ENCODE measurements at regions not wholly inside any gene's neighbourhood (a gene's known extent, or its start where the extent isn't known, plus 50 kb on each side); places are given as distances from the start of the nearest gene placed in this dataset.

GRCh38 chr9:115378241-115378640 is 260.3 kb upstream of the TNC start:
- Mint-ChIP-seq H3K9me3 (peaks cover 34% of the 10 kb centered on the region), H3K27ac (no peak overlapping the region), H3K27me3 (ENCODE audit: insufficient read depth) (no peaks in the 10 kb centered on the region), H3K36me3 (ENCODE audit: low read depth) (peaks cover 21% of the 10 kb centered on the region), H3K4me1 (peaks cover 4% of the 10 kb centered on the region), H3K4me3 (no peak overlapping the region)
- 91 to 100% methylated on average over 3 of the region's 3 CpGs for WGBS, 2 experiments (ENCODE audit: insufficient coverage in 1 of 2, insufficient read length in 1 of 2)
- H3K27me3 ChIP-seq (ENCODE audit: control insufficient read depth, insufficient read depth, low read length, poor library complexity, severe bottlenecking) = no peaks in the 10 kb centered on the region
- H3K9me3 ChIP-seq (ENCODE audit: control insufficient read depth, low read length) = peaks cover 22% of the 10 kb centered on the region
- H3K36me3 ChIP-seq (ENCODE audit: control insufficient read depth, insufficient read depth, low read length) = no peaks in the 10 kb centered on the region
- TF ChIP-seq, protein P1, sequence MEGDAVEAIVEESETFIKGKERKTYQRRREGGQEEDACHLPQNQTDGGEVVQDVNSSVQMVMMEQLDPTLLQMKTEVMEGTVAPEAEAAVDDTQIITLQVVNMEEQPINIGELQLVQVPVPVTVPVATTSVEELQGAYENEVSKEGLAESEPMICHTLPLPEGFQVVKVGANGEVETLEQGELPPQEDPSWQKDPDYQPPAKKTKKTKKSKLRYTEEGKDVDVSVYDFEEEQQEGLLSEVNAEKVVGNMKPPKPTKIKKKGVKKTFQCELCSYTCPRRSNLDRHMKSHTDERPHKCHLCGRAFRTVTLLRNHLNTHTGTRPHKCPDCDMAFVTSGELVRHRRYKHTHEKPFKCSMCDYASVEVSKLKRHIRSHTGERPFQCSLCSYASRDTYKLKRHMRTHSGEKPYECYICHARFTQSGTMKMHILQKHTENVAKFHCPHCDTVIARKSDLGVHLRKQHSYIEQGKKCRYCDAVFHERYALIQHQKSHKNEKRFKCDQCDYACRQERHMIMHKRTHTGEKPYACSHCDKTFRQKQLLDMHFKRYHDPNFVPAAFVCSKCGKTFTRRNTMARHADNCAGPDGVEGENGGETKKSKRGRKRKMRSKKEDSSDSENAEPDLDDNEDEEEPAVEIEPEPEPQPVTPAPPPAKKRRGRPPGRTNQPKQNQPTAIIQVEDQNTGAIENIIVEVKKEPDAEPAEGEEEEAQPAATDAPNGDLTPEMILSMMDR (conservative IDR thresholded peaks at IDR 0.05) = no peak
- H3K9ac ChIP-seq (ENCODE audit: extremely low read depth, low read length, poor library complexity, severe bottlenecking) = no peak overlapping the region
- DNase-seq = no peak
- H3K27ac ChIP-seq (ENCODE audit: low read depth, low read length) = no peak overlapping the region
- H3K4me3 ChIP-seq (ENCODE audit: low read length) = no peak overlapping the region
- H3K4me1 ChIP-seq (ENCODE audit: control insufficient read depth, insufficient read depth, low read length) = no peaks in the 10 kb centered on the region

GRCh38 chr9:115378758-115379157 is 260.8 kb upstream of the TNC start:
- no peak overlapping the region for H3K27ac Mint-ChIP-seq
- peaks cover 27% of the 10 kb centered on the region for H3K9me3 ChIP-seq (ENCODE audit: control insufficient read depth, low read length)
- peaks cover 39% of the 10 kb centered on the region for H3K9me3 Mint-ChIP-seq
- no peak overlapping the region for H3K4me3 Mint-ChIP-seq
- no peaks in the 10 kb centered on the region for H3K36me3 ChIP-seq (ENCODE audit: control insufficient read depth, insufficient read depth, low read length)
- no peak overlapping the region for H3K9ac ChIP-seq (ENCODE audit: extremely low read depth, low read length, poor library complexity, severe bottlenecking)
- no peak for DNase-seq
- no peaks in the 10 kb centered on the region for H3K4me1 ChIP-seq (ENCODE audit: control insufficient read depth, insufficient read depth, low read length)
- H3K36me3 Mint-ChIP-seq (ENCODE audit: low read depth) = peaks cover 26% of the 10 kb centered on the region
- peaks cover 4% of the 10 kb centered on the region for H3K4me1 Mint-ChIP-seq
- no peak overlapping the region for H3K4me3 ChIP-seq (ENCODE audit: low read length)
- H3K27me3 Mint-ChIP-seq (ENCODE audit: insufficient read depth) = no peaks in the 10 kb centered on the region
- no peak overlapping the region for H3K27ac ChIP-seq (ENCODE audit: low read depth, low read length)
- TF ChIP-seq, protein P1 (conservative IDR thresholded peaks at IDR 0.05) = no peak
- no peaks in the 10 kb centered on the region for H3K27me3 ChIP-seq (ENCODE audit: control insufficient read depth, insufficient read depth, low read length, poor library complexity, severe bottlenecking)

DNA sequence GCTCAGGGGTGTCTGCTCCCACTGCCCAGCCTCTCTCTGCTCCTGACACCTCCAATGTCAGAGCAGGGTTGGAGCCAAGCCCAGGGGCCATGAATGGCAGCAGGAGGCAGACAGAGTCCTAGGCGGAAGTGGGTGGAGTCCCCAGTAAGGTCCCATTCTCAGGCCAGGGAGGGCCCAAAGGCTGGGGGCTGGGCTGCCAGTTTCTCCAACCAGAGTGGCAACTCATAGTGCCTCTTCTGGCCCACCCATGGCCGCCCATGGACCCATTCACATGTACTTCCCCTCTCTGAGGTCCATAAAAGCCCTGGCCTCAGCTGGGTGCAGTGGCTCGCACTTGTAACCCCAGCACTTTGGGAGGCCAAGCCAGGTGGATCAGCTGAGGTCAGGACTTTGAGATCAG is 261.8 kb upstream of the TNC start:
- H3K4me3 Mint-ChIP-seq = no peak overlapping the region
- H3K27me3 Mint-ChIP-seq (ENCODE audit: insufficient read depth) = no peaks in the 10 kb centered on the region
- H3K36me3 Mint-ChIP-seq (ENCODE audit: low read depth) = peaks cover 27% of the 10 kb centered on the region
- Histone ChIP-seq H3K27ac (ENCODE audit: low read depth, low read length) (no peak overlapping the region), H3K27me3 (ENCODE audit: control insufficient read depth, insufficient read depth, low read length, poor library complexity, severe bottlenecking) (no peaks in the 10 kb centered on the region), H3K4me1 (ENCODE audit: control insufficient read depth, insufficient read depth, low read length) (no peaks in the 10 kb centered on the region), H3K36me3 (ENCODE audit: control insufficient read depth, insufficient read depth, low read length) (no peaks in the 10 kb centered on the region), H3K4me3 (ENCODE audit: low read length) (no peak overlapping the region), H3K9me3 (ENCODE audit: control insufficient read depth, low read length) (peaks cover 32% of the 10 kb centered on the region), H3K9ac (ENCODE audit: extremely low read depth, low read length, poor library complexity, severe bottlenecking) (no peak overlapping the region)
- 92 to 95% methylated on average over 3 of the region's 3 CpGs for WGBS, 2 experiments (ENCODE audit: insufficient coverage in 1 of 2, insufficient read length in 1 of 2)
- peaks cover 49% of the 10 kb centered on the region for H3K9me3 Mint-ChIP-seq
- TF ChIP-seq, protein P1 (conservative IDR thresholded peaks at IDR 0.05) = no peak
- H3K4me1 Mint-ChIP-seq = peaks cover 4% of the 10 kb centered on the region
- DNase-seq = no peak
- H3K27ac Mint-ChIP-seq = no peak overlapping the region

Data from endodermal cell (in vitro differentiated cells).